ENCODE measurements at regions not wholly inside any gene's neighbourhood (a gene's known extent, or its start where the extent isn't known, plus 50 kb on each side); places are given as distances from the start of the nearest gene placed in this dataset.

DNA sequence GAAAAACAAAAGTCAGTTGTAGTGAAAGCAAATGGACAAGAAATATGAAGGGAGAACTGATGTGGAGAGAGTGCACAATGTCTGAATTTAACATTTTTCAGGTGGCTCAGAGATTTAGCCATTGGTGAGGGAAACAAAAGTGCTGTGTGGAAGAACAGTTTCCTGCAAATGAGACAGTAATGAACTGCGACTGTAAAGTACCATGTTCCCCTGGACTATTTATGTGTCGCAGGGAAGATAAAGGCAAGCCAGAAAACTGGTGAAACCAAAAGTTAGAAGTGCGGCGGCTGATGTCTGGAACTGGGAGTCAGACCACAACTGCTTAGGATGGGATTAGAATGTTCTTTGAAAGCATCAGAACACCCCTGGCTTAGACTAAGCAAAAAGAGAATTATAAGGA, 905.1 kb upstream of the MAN1A1 start:
- TF ChIP-seq EP300 (IDR thresholded peaks at IDR 0.05), result no peak
- TF ChIP-seq, protein P1, sequence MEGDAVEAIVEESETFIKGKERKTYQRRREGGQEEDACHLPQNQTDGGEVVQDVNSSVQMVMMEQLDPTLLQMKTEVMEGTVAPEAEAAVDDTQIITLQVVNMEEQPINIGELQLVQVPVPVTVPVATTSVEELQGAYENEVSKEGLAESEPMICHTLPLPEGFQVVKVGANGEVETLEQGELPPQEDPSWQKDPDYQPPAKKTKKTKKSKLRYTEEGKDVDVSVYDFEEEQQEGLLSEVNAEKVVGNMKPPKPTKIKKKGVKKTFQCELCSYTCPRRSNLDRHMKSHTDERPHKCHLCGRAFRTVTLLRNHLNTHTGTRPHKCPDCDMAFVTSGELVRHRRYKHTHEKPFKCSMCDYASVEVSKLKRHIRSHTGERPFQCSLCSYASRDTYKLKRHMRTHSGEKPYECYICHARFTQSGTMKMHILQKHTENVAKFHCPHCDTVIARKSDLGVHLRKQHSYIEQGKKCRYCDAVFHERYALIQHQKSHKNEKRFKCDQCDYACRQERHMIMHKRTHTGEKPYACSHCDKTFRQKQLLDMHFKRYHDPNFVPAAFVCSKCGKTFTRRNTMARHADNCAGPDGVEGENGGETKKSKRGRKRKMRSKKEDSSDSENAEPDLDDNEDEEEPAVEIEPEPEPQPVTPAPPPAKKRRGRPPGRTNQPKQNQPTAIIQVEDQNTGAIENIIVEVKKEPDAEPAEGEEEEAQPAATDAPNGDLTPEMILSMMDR (IDR thresholded peaks at IDR 0.05), result no peak
- no peak for TF ChIP-seq POLR2A (IDR thresholded peaks at IDR 0.05)

All from tibial nerve (tissue), 4 donors.